Cardiac septum (tissue), 1 donor: ENCODE measurements at regions not wholly inside any gene's neighbourhood (a gene's known extent, or its start where the extent isn't known, plus 50 kb on each side); places are given as distances from the start of the nearest gene placed in this dataset.
"Not testable (repeated sequence)": the region's sequence is repeated elsewhere in the genome, so short reads cannot be mapped to it uniquely, and the experiment has no call there.

Experiments
- DNase-seq: peaks from one replicate; pipeline ENCODE4 v3.0.0-alpha.2; 2020; ENCODE audit warnings: low spot score
- intact Hi-C: fragments of 100-400 bp; cut with DNase I; formaldehyde crosslinking; loops from one replicate; pipeline ENCODE4 v1.14.0; 2022
- donor health status: DM: no; HTN: no; CAD: no.

- DNase-seq, result no peak
- intact Hi-C loops, result no loop called here
Observed at GRCh38 chr11:71136095-71136845, 116.1 kb downstream of the SHANK2 start.

- intact Hi-C loops, result no loop called here
- DNase-seq, result no peak
Observed at GRCh38 chr11:71135112-71135511, 117.3 kb downstream of the SHANK2 start.

GRCh38 chr11:71133946-71134345, 118.4 kb downstream of the SHANK2 start:
- intact Hi-C loops, result no loop called here
- no peak for DNase-seq

GRCh38 chr11:71131861-71132260, 120.5 kb downstream of the SHANK2 start:
- intact Hi-C loops, result no loop called here
- DNase-seq, result no peak

GRCh38 chr11:71130106-71130505, 122.3 kb downstream of the SHANK2 start:
- DNase-seq, result no peak
- intact Hi-C loops, result no loop called here

GRCh38 chr11:71129624-71130023, 122.8 kb downstream of the SHANK2 start:
- intact Hi-C loops, result no loop called here
- no peak for DNase-seq

- no peak for DNase-seq
- intact Hi-C loops, result no loop called here
Observed at GRCh38 chr11:71127806-71128205, 124.6 kb downstream of the SHANK2 start.

- intact Hi-C loops, DNase-seq: not testable (repeated sequence)
Observed at GRCh38 chr11:71126401-71126800, 126.0 kb downstream of the SHANK2 start.

- intact Hi-C loops, result no loop called here
Observed at GRCh38 chr11:71125150-71125549, 127.2 kb downstream of the SHANK2 start.

GRCh38 chr11:71124127-71124526, 128.2 kb downstream of the SHANK2 start:
- intact Hi-C loops, result no loop called here
- DNase-seq, result no peak

More at GRCh38 chr11:71125150-71125549, 127.2 kb downstream of the SHANK2 start:
- no peak for DNase-seq

- DNase-seq, result no peak
- intact Hi-C loops, result no loop called here
Observed at GRCh38 chr11:71120471-71120896, 131.9 kb downstream of the SHANK2 start.

- intact Hi-C loops, result no loop called here
- no peak for DNase-seq
Observed at GRCh38 chr11:71119656-71120269, 132.6 kb downstream of the SHANK2 start.

- intact Hi-C loops, result no loop called here
- no peak for DNase-seq
Observed at GRCh38 chr11:71118671-71119250, 133.6 kb downstream of the SHANK2 start.

- no peak for DNase-seq
Observed at GRCh38 chr11:71117311-71117710, 135.1 kb downstream of the SHANK2 start.

GRCh38 chr11:71116693-71117040, 135.7 kb downstream of the SHANK2 start:
- no peak for DNase-seq
- intact Hi-C loops, result no loop called here

More at GRCh38 chr11:71117311-71117710, 135.1 kb downstream of the SHANK2 start:
- intact Hi-C loops, result no loop called here

GRCh38 chr11:71115770-71116692, 136.3 kb downstream of the SHANK2 start:
- intact Hi-C loops, result no loop called here
- no peak for DNase-seq

- DNase-seq, result no peak
- intact Hi-C loops, result no loop called here
Observed at GRCh38 chr11:71114124-71114851, 138.1 kb downstream of the SHANK2 start.

- intact Hi-C loops, result no loop called here
- DNase-seq, result no peak
Observed at GRCh38 chr11:71112990-71113389, 139.4 kb downstream of the SHANK2 start.

GRCh38 chr11:71112454-71112853, 139.9 kb downstream of the SHANK2 start:
- intact Hi-C loops, result no loop called here
- no peak for DNase-seq
